Keratinocyte (primary cell): ENCODE measurements at regions not wholly inside any gene's neighbourhood (a gene's known extent, or its start where the extent isn't known, plus 50 kb on each side); places are given as distances from the start of the nearest gene placed in this dataset.

Experiments
- CTCF ChIP-seq, 3 experiments: IDR thresholded peaks in 1 of 3; conservative IDR thresholded peaks in 1 of 3; optimal IDR thresholded peaks in 1 of 3; 2 replicates in 2 of 3; 3 replicates in 1 of 3; pipeline versions ENCODE3 to v1.5.1; 2011; ENCODE audit warnings: low read length in 3 of 3, mild to moderate bottlenecking in 3 of 3, moderate library complexity in 2 of 3, control low read depth in 1 of 3, inconsistent platforms in 1 of 3; ENCODE audit not compliant: insufficient read depth in 2 of 3; ENCODE audit errors: extremely low read depth in 1 of 3
- EZH2 ChIP-seq: IDR thresholded peaks from one replicate; pipeline ENCODE4 v1.6.1; 2012; ENCODE audit warnings: inconsistent platforms, mild to moderate bottlenecking, low read length, moderate library complexity

GRCh38 chr2:41717839-41718238 lies 330.0 kb upstream of the PKDCC start:
- TF ChIP-seq CTCF (optimal IDR thresholded peaks at IDR 0.05 in 1 of 3, IDR thresholded peaks at IDR 0.05 in 1 of 3, conservative IDR thresholded peaks at IDR 0.05 in 1 of 3; ENCODE audit: extremely low read depth in 1 of 3, insufficient read depth in 2 of 3, low read length in 3 of 3) (no peak), EZH2 (no peak)
